ENCODE measurements at regions not wholly inside any gene's neighbourhood (a gene's known extent, or its start where the extent isn't known, plus 50 kb on each side); places are given as distances from the start of the nearest gene placed in this dataset.

DNA sequence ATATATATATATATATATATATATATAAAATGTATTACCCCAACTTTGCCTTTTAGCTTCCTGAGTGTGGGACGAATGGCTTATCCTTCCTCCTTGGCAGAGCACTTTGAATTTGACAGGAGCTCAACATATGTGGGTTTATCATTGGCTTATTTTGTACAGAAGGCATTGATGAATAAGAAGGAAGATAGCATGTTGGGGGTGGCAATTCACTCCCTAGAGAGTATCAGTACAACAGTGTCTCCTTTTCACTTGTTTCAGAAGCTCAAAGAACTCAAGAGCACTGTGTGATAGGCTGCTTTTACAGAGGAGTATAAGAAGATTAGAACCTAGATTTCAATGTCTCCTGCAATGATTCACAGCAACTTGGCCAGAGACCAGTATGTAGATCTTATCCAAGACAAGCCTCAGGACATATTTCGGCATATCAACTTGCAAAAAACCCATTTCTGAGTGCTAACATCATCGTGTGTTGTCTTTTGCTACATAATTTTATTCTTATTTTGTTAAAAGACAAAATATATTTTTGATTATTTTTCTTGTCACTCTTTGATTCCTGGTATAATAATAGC lies 345.8 kb downstream of the SOCS6 start:
- H3K4me1 ChIP-seq (replicated peaks): no peaks in the 10 kb centered on the region
- no peak overlapping the region for H3K27ac ChIP-seq
- H3K36me3 ChIP-seq: no peaks in the 10 kb centered on the region
- H3K27me3 ChIP-seq (replicated peaks): no peaks in the 10 kb centered on the region
- DNase-seq (ENCODE audit: low read depth in 1 of 2, low spot score in 2 of 2): no peak
- H3K4me3 ChIP-seq: no peak overlapping the region
- no peaks in the 10 kb centered on the region for H3K9me3 ChIP-seq (replicated peaks)

GRCh38 chr18:70627182-70627802 lies 338.4 kb downstream of the SOCS6 start:
- Histone ChIP-seq H3K27ac (no peak overlapping the region), H3K36me3 (no peaks in the 10 kb centered on the region)

GRCh38 chr18:70622622-70623419 lies 334.0 kb downstream of the SOCS6 start:
- Histone ChIP-seq H3K27ac (no peak overlapping the region), H3K27me3 (replicated peaks) (no peaks in the 10 kb centered on the region), H3K4me3 (no peak overlapping the region), H3K36me3 (no peaks in the 10 kb centered on the region), H3K9me3 (replicated peaks) (no peaks in the 10 kb centered on the region), H3K4me1 (replicated peaks) (no peaks in the 10 kb centered on the region)
- no peak for DNase-seq (ENCODE audit: low read depth in 1 of 2, low spot score in 2 of 2)

More at GRCh38 chr18:70627182-70627802, 338.4 kb downstream of the SOCS6 start:
- no peaks in the 10 kb centered on the region for H3K27me3 ChIP-seq (replicated peaks)
- H3K4me3 ChIP-seq: no peak overlapping the region
- H3K4me1 ChIP-seq (replicated peaks): no peaks in the 10 kb centered on the region
- no peak for DNase-seq (ENCODE audit: low read depth in 1 of 2, low spot score in 2 of 2)
- H3K9me3 ChIP-seq (replicated peaks): no peaks in the 10 kb centered on the region

DNA sequence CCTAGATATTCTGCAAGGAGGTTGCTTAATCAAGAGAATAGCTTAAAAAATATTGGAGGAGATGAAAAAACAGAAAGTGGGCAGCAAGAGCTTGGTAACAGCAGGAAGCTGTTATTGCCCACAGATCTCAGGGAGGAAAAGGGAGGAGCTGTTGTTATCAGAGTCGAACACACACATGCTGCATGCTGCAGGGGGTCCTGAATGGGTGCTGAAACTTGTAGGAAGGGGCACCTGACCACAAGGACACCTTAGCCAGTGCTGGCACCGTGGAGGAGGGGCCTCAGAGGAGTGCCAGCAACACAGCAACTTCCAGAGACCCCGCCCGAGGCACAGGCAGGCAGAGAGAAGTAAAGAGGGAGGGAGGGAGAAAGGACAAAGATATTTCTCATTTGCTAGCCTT lies 332.9 kb downstream of the SOCS6 start:
- H3K36me3 ChIP-seq: no peaks in the 10 kb centered on the region
- no peaks in the 10 kb centered on the region for H3K9me3 ChIP-seq (replicated peaks)
- no peaks in the 10 kb centered on the region for H3K4me1 ChIP-seq (replicated peaks)
- DNase-seq (ENCODE audit: low read depth in 1 of 2, low spot score in 2 of 2): no peak
- no peak overlapping the region for H3K27ac ChIP-seq
- H3K4me3 ChIP-seq: no peak overlapping the region
- no peaks in the 10 kb centered on the region for H3K27me3 ChIP-seq (replicated peaks)

GRCh38 chr18:70620837-70621612 lies 332.2 kb downstream of the SOCS6 start:
- Histone ChIP-seq H3K36me3 (no peaks in the 10 kb centered on the region), H3K27me3 (replicated peaks) (no peaks in the 10 kb centered on the region; the same call in 1 of the 2 replicates), H3K27ac (no peak overlapping the region), H3K4me1 (replicated peaks) (no peaks in the 10 kb centered on the region), H3K9me3 (replicated peaks) (no peaks in the 10 kb centered on the region), H3K4me3 (no peak overlapping the region)
- no peak for DNase-seq (ENCODE audit: low read depth in 1 of 2, low spot score in 2 of 2)

DNA sequence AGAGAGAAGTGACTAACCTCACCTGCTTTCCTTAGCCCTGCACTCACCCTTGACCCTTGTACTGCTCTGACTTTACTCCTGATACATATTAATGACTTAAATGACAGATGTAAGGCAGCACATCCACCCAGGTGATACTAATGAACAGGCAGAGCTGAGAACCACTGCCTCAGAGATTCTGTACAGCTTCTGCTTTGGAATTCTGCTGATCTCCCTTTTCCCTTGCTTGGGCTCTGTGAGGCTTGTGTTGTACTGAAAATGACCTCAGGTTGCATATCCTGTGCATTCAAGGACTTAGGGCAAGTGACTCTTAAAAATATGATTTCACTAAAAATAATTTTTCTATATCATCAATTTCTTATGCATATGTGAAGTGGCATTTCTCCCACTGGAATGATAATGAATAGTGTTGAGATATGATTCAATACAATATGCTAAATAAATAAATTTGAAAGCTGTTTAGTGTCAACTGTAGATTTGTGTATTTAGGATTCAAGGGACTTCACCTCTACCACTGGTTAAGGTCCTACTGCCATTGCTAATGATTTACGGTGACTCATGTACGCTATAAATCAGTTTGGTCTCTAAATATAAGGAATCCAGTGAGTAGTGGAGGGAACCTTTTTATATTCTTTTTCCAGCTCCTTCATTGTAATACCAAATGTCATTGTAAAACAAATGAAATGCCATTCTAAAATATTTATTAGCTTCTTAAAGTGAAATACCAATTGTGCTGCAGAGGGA lies 328.3 kb downstream of the SOCS6 start:
- no peaks in the 10 kb centered on the region for H3K36me3 ChIP-seq
- H3K9me3 ChIP-seq (replicated peaks): no peaks in the 10 kb centered on the region
- H3K27me3 ChIP-seq (replicated peaks): no peaks in the 10 kb centered on the region; the same call in 1 of the 2 replicates
- H3K4me1 ChIP-seq (replicated peaks): no peaks in the 10 kb centered on the region
- H3K27ac ChIP-seq: no peak overlapping the region
- no peak for DNase-seq (ENCODE audit: low read depth in 1 of 2, low spot score in 2 of 2)
- H3K4me3 ChIP-seq: no peak overlapping the region

DNA sequence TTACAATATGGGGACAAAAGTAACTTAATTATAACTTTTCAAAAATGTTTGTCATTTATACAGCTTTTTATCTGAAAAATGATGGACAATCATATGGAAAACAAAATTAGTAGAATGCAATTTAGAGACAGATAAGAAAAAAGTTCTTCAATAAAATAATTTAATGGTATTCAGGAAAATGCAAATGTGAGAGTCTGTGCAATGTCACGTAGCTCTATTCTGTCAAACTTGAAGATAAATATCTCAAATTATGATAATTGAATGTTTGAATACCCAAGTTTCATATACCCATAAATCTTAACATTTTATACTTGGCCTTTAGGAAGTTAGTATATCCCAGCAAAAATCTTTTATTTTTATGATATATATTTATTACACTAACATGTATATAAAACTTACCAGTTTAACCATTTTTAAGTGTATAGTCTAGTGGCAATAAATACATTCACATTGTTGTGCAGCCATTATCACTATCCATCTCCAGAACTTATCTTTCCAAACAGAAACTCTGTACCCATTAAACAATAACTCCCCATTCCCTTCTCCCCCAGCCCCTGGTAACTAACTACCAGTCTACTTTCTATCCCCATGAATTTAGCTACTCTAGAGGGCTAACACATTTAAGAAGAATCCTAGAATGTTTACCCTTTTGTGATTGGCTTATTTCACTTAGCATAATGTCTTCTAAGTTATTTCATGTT lies 311.5 kb downstream of the SOCS6 start:
- Histone ChIP-seq H3K36me3 (no peaks in the 10 kb centered on the region), H3K27ac (no peak overlapping the region)

DNA sequence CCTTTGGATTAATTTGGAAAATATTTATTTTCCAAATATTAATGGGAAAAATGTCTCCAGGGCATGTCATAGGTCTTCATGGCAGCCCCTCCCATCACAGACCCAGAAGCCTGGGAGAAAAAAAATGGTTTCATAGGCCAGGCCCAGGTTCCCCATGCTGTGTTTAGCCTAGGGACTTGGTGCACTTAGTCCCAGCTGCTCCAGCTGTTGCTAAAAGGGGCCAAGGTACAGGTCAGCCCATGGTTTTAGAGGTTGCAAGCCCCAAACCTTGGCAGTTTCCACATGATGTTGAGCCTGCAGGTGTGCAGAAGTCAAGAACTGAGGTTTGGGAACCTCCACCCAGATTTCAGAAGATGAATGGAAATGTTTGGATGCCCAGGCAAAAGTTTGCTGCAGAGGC lies 309.6 kb downstream of the SOCS6 start:
- no peak for DNase-seq (ENCODE audit: low read depth in 1 of 2, low spot score in 2 of 2)
- no peak overlapping the region for H3K4me3 ChIP-seq
- H3K9me3 ChIP-seq (replicated peaks): no peaks in the 10 kb centered on the region
- no peaks in the 10 kb centered on the region for H3K4me1 ChIP-seq (replicated peaks)
- H3K36me3 ChIP-seq: no peaks in the 10 kb centered on the region
- H3K27me3 ChIP-seq (replicated peaks): no peaks in the 10 kb centered on the region
- H3K27ac ChIP-seq: no peak overlapping the region

More for the DNA sequence above, 311.5 kb downstream of the SOCS6 start:
- Histone ChIP-seq H3K27me3 (replicated peaks) (no peaks in the 10 kb centered on the region), H3K4me3 (no peak overlapping the region), H3K9me3 (replicated peaks) (no peaks in the 10 kb centered on the region), H3K4me1 (replicated peaks) (no peaks in the 10 kb centered on the region)
- DNase-seq (ENCODE audit: low read depth in 1 of 2, low spot score in 2 of 2): no peak

DNA sequence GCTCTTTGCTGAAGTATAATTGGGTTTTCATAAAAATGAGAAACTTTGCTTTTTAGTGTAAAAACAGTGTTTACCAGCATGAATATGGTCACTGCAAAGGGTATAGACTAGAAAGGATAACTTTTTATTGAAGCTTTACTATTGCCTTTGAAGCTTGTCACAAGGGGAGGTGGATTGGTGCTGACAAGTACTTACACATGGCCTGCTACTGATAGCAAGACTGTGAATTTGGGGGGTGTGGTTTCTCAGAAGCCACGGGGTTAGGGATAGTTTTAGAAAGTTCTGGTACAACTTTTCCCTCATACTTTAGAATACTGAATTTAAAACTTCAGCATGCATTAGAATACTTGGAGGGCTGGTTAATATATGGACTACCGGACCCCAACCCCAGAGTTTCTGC lies 294.1 kb downstream of the SOCS6 start:
- Histone ChIP-seq H3K27ac (no peak overlapping the region), H3K36me3 (no peaks in the 10 kb centered on the region), H3K4me3 (no peak overlapping the region), H3K9me3 (replicated peaks) (no peaks in the 10 kb centered on the region), H3K27me3 (replicated peaks) (no peaks in the 10 kb centered on the region), H3K4me1 (replicated peaks) (no peaks in the 10 kb centered on the region)
- DNase-seq (ENCODE audit: low read depth in 1 of 2, low spot score in 2 of 2): no peak

DNA sequence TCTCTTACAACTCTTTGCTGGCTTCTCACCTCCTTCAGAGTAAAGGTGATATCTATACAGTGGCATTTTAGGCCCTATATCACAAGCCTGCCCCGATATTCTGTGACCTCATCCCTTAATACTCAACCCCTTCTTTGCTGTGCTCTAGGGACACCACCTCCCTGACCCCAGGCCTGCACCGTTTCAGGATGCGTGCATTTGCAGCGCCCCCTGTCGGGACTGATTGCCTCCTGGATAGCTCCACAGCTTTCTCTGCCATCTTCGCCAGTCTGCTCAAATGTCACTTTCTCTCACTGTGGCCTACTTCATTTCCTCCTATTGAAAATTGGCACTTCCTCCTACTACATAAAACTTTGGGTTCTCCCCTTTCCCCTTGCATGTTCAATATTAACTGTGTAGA lies 289.6 kb downstream of the SOCS6 start:
- DNase-seq (ENCODE audit: low read depth in 1 of 2, low spot score in 2 of 2): no peak
- Histone ChIP-seq H3K36me3 (no peaks in the 10 kb centered on the region), H3K27me3 (replicated peaks) (no peaks in the 10 kb centered on the region), H3K9me3 (replicated peaks) (no peaks in the 10 kb centered on the region), H3K4me1 (replicated peaks) (no peaks in the 10 kb centered on the region), H3K4me3 (no peak overlapping the region), H3K27ac (no peak overlapping the region)

GRCh38 chr18:70577023-70577420 lies 288.2 kb downstream of the SOCS6 start:
- Histone ChIP-seq H3K4me1 (replicated peaks) (no peaks in the 10 kb centered on the region), H3K9me3 (replicated peaks) (no peaks in the 10 kb centered on the region), H3K27me3 (replicated peaks) (no peaks in the 10 kb centered on the region), H3K4me3 (no peak overlapping the region), H3K27ac (no peak overlapping the region), H3K36me3 (no peaks in the 10 kb centered on the region)
- DNase-seq (ENCODE audit: low read depth in 1 of 2, low spot score in 2 of 2): no peak

- H3K27ac ChIP-seq: no peak overlapping the region
Observed at GRCh38 chr18:70576276-70577022, 287.6 kb downstream of the SOCS6 start.

More at GRCh38 chr18:70576276-70577022, 287.6 kb downstream of the SOCS6 start:
- Histone ChIP-seq H3K27me3 (replicated peaks) (no peaks in the 10 kb centered on the region), H3K4me1 (replicated peaks) (no peaks in the 10 kb centered on the region), H3K4me3 (no peak overlapping the region), H3K36me3 (no peaks in the 10 kb centered on the region), H3K9me3 (replicated peaks) (no peaks in the 10 kb centered on the region)
- no peak for DNase-seq (ENCODE audit: low read depth in 1 of 2, low spot score in 2 of 2)
